ENCODE measurements at regions not wholly inside any gene's neighbourhood (a gene's known extent, or its start where the extent isn't known, plus 50 kb on each side); places are given as distances from the start of the nearest gene placed in this dataset.

DNA sequence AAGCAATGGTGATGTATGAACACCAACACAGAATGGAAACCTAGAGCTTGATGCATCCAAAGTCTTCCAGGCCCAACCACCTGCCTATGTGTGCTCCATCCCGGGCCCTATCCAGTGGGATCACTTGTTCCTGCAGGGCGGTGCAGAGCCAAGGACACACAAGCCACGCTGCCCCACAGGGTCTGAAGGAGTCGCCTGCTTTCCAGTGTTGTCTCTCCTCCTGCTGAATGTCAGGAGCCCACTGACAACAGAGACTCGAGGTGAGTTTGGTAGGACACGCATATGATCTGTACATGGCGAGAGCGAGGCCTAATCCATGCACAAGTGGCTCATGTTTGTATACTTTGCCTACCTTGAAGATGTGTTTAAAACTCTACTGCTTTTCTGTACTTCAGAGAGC lies 70.9 kb upstream of the FHL2 start:
- Histone ChIP-seq H3K9ac (ENCODE audit: low read depth, low read length) (no peak overlapping the region), H3K79me2 (ENCODE audit: insufficient read depth, low read length) (no peaks in the 10 kb centered on the region), H3K4me2 (ENCODE audit: insufficient read depth, low read length) (no peak overlapping the region), H3K27ac (ENCODE audit: low read length) (no peak overlapping the region), H3K27me3 (ENCODE audit: insufficient read depth, low read length, poor library complexity) (peaks cover 9% of the 10 kb centered on the region), H3K4me3 (ENCODE audit: low read depth in 1 of 2, low read length in 2 of 2) (no peak overlapping the region), H3K36me3 (ENCODE audit: insufficient read depth, low read length) (no peaks in the 10 kb centered on the region), H3K9me3 (ENCODE audit: insufficient read depth, low read length, severe bottlenecking) (no peaks in the 10 kb centered on the region), H4K20me1 (ENCODE audit: insufficient read depth, low read length) (no peaks in the 10 kb centered on the region), H3K4me1 (ENCODE audit: insufficient read depth, low read length) (no peaks in the 10 kb centered on the region), H2AFZ (ENCODE audit: low read depth, low read length) (no peak overlapping the region)
- ATAC-seq (ENCODE audit: insufficient read depth, low read depth), result no peak
- no peak for DNase-seq
- TF ChIP-seq CTCF (IDR thresholded peaks at IDR 0.05; ENCODE audit: borderline replicate concordance, extremely low read depth, low read length, poor library complexity, severe bottlenecking) (no peak), EZH2 (IDR thresholded peaks at IDR 0.05; ENCODE audit: borderline replicate concordance, low read depth, low read length, severe bottlenecking) (no peak)

GRCh38 chr2:105468582-105469042 lies 69.8 kb upstream of the FHL2 start:
- Histone ChIP-seq H3K4me3 (ENCODE audit: low read depth in 1 of 2, low read length in 2 of 2) (no peak overlapping the region), H2AFZ (ENCODE audit: low read depth, low read length) (no peak overlapping the region), H3K4me2 (ENCODE audit: insufficient read depth, low read length) (no peak overlapping the region), H3K4me1 (ENCODE audit: insufficient read depth, low read length) (no peaks in the 10 kb centered on the region), H3K27ac (ENCODE audit: low read length) (no peak overlapping the region), H3K9me3 (ENCODE audit: insufficient read depth, low read length, severe bottlenecking) (no peaks in the 10 kb centered on the region), H3K79me2 (ENCODE audit: insufficient read depth, low read length) (no peaks in the 10 kb centered on the region), H3K36me3 (ENCODE audit: insufficient read depth, low read length) (no peaks in the 10 kb centered on the region), H3K9ac (ENCODE audit: low read depth, low read length) (no peak overlapping the region), H3K27me3 (ENCODE audit: insufficient read depth, low read length, poor library complexity) (peaks cover 9% of the 10 kb centered on the region), H4K20me1 (ENCODE audit: insufficient read depth, low read length) (no peaks in the 10 kb centered on the region)
- no peak for TF ChIP-seq EZH2 (IDR thresholded peaks at IDR 0.05; ENCODE audit: borderline replicate concordance, low read depth, low read length, severe bottlenecking)
- TF ChIP-seq CTCF (IDR thresholded peaks at IDR 0.05; ENCODE audit: borderline replicate concordance, extremely low read depth, low read length, poor library complexity, severe bottlenecking), result no peak
- ATAC-seq (ENCODE audit: insufficient read depth, low read depth), result no peak
- no peak for DNase-seq

DNA sequence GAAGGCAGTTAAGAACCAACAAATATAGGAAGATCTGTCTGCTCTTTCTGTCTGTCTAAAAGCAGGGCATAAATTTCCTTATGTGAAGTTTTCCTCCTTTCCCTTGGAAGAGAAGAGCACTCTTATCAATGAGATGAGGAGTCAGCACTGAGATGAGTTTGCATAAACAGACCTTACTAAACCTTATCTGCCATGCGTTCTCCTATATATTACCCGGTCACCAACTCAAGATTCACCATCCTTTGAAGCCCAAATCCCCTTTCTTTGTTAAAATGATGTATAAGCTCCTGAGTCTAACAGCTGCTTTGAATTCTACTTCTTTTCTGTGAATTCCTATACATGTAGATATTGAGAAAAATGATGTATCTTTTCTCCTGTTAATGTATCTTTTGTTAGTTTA lies 65.5 kb upstream of the FHL2 start:
- Histone ChIP-seq H3K36me3 (ENCODE audit: insufficient read depth, low read length) (no peaks in the 10 kb centered on the region), H3K9me3 (ENCODE audit: insufficient read depth, low read length, severe bottlenecking) (no peaks in the 10 kb centered on the region), H2AFZ (ENCODE audit: low read depth, low read length) (no peak overlapping the region), H3K27ac (ENCODE audit: low read length) (no peak overlapping the region), H3K4me2 (ENCODE audit: insufficient read depth, low read length) (no peak overlapping the region), H3K27me3 (ENCODE audit: insufficient read depth, low read length, poor library complexity) (no peaks in the 10 kb centered on the region), H3K4me1 (ENCODE audit: insufficient read depth, low read length) (no peaks in the 10 kb centered on the region), H3K9ac (ENCODE audit: low read depth, low read length) (no peak overlapping the region), H4K20me1 (ENCODE audit: insufficient read depth, low read length) (no peaks in the 10 kb centered on the region), H3K79me2 (ENCODE audit: insufficient read depth, low read length) (no peaks in the 10 kb centered on the region), H3K4me3 (ENCODE audit: low read depth in 1 of 2, low read length in 2 of 2) (no peak overlapping the region)
- ATAC-seq (ENCODE audit: insufficient read depth, low read depth), result no peak
- TF ChIP-seq CTCF (IDR thresholded peaks at IDR 0.05; ENCODE audit: borderline replicate concordance, extremely low read depth, low read length, poor library complexity, severe bottlenecking) (no peak), EZH2 (IDR thresholded peaks at IDR 0.05; ENCODE audit: borderline replicate concordance, low read depth, low read length, severe bottlenecking) (no peak)
- DNase-seq, result no peak
